Astrocyte of the spinal cord (primary cell): ENCODE measurements at regions not wholly inside any gene's neighbourhood (a gene's known extent, or its start where the extent isn't known, plus 50 kb on each side); places are given as distances from the start of the nearest gene placed in this dataset.

Experiments used
- DNase-seq: peaks from one replicate; pipeline ENCODE4 v3.0.0; 2011; ENCODE audit warnings: low read depth, low spot score
- H3K4me3 ChIP-seq: 2 replicates; pipeline ENCODE4 v1.5.1; 2011; ENCODE audit warnings: low read depth, mild to moderate bottlenecking, low read length, moderate library complexity
- CTCF ChIP-seq: IDR thresholded peaks from 2 replicates; pipeline ENCODE4 v1.5.1; 2012; ENCODE audit warnings: low read depth, mild to moderate bottlenecking, low read length, inconsistent platforms
- in situ Hi-C: cut with HindIII; loops from 2 replicates; pipeline ENCODE4 v1.10.0; 2017; ENCODE audit warnings: low sequenced_read_pairs

GRCh38 chr2:16079637-16080036 is 139.3 kb downstream of the MYCN start:
- TF ChIP-seq CTCF, result no peak
- H3K4me3 ChIP-seq, result no peak overlapping the region
- in situ Hi-C loops, result no loop called here
- no peak for DNase-seq

DNA sequence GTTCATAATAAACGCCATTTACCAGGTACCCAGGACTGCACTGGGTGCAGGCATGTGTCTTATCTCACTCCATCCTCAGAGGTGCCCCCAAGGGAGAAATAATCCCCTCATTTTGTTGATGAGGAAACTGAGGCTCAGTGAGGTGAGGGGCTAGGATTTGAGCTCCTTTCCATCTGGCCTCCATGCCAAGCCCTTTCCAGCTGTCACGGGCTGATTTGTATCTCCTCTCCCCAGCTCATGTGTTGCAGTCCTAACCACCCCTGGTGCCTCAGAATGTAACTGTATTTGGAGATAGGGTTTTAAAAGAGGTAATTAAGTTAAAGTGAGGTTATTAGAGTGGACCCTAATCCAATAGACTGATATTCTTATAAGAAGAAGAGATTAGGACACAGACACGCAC is 137.3 kb downstream of the MYCN start:
- DNase-seq, result no peak
- TF ChIP-seq CTCF, result no peak
- in situ Hi-C loops, result no loop called here
- H3K4me3 ChIP-seq, result no peak overlapping the region

GRCh38 chr2:16076911-16077310 is 136.6 kb downstream of the MYCN start:
- in situ Hi-C loops, result no loop called here

DNA sequence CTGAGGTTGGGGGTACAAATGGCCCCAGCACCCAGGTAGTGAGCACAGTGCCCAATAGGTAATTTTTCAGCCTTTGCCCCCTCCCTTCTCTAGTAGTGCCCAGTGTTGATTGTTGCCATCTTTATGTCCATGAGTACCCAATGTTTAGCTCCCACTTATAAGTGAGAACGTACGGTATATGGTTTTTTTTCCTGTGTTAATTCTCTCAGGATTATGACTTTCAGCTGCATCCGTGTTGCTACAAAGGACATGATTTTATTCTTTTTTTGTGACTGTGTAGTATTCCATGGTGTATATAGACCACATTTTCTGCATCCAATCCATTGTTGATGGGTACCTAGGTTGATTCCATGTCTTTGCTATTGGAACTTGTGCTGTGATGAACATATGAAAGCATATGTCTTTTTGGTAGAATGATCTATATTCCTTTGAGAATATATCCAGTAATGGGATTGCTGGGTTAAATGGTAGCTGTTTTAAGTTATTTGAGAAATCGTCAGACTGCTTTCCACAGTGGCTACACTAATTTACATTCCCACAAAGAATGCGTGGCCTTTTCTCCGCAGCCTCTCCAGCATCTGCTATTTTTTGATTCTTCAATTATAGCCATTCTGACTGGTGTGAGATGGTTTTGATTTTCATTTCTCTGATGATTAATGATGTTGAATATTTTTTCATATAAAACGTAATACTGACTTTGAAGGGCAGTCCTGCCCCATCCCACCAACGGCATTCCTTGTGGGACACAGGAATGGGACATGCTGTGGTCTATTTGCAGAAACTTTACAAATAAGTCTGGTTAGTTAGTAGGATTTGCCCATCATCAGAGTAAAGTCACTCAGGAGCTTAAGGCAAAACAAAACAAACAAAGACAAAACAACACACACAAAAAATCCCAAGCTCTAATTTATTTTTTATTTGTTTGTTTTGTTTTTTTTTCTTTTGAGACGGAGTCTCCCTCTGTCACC is 135.0 kb downstream of the MYCN start:
- no peak for DNase-seq
- TF ChIP-seq CTCF, result no peak
- H3K4me3 ChIP-seq, result no peak overlapping the region
- in situ Hi-C loops, result no loop called here

More at GRCh38 chr2:16076911-16077310, 136.6 kb downstream of the MYCN start:
- no peak for DNase-seq
- no peak overlapping the region for H3K4me3 ChIP-seq
- no peak for TF ChIP-seq CTCF

GRCh38 chr2:16073921-16074425 is 133.6 kb downstream of the MYCN start:
- no peak for TF ChIP-seq CTCF
- in situ Hi-C loops, result no loop called here
- no peak for DNase-seq
- no peak overlapping the region for H3K4me3 ChIP-seq

- TF ChIP-seq CTCF, result no peak
- H3K4me3 ChIP-seq, result no peak overlapping the region
- in situ Hi-C loops, result no loop called here
- DNase-seq, result no peak
Measured at GRCh38 chr2:16073471-16073870, 133.1 kb downstream of the MYCN start.
